G401.6 (cell line): ENCODE measurements at regions not wholly inside any gene's neighbourhood (a gene's known extent, or its start where the extent isn't known, plus 50 kb on each side); places are given as distances from the start of the nearest gene placed in this dataset.
"Not testable (repeated sequence)": the region's sequence is repeated elsewhere in the genome, so short reads cannot be mapped to it uniquely, and the experiment has no call there.

Experiments
- FAIRE-seq: peaks from 2 replicates; lab custom pipeline; 2012; peaks lifted over from hg19 to GRCh38; lab: Jason Lieb, UNC

DNA sequence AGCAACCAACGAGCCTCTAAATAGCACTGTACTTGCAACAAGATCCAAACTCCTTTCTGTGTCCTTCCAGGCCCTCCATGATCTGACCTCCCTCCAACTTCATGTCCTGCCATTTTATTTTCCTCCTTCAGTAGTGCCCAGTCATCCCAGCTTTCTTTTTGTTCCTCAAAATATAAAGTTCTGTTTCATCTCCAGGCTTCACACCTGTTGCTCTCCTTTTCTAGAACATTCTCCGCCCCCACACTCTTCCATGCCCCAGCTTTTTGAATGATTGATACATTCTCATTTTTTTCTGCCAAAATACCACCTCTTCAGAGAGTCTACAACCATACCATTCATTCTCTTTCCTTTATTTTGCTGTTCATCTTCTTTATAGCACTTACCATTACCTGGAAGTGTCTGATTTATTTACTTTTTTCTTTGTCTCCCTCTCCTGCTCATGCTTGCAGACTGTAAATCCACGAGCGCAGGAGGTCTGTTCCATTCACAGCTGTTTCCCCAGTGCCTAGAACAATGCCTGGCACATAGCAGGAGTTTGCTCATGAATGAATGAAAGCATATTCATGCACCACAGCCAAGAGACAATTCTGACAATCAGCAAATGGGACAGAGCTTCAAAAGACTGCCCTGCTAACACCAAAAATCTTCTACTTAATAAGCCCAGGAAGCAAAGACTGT lies 296.4 kb downstream of the RPAP3 start:
- no peak for FAIRE-seq

DNA sequence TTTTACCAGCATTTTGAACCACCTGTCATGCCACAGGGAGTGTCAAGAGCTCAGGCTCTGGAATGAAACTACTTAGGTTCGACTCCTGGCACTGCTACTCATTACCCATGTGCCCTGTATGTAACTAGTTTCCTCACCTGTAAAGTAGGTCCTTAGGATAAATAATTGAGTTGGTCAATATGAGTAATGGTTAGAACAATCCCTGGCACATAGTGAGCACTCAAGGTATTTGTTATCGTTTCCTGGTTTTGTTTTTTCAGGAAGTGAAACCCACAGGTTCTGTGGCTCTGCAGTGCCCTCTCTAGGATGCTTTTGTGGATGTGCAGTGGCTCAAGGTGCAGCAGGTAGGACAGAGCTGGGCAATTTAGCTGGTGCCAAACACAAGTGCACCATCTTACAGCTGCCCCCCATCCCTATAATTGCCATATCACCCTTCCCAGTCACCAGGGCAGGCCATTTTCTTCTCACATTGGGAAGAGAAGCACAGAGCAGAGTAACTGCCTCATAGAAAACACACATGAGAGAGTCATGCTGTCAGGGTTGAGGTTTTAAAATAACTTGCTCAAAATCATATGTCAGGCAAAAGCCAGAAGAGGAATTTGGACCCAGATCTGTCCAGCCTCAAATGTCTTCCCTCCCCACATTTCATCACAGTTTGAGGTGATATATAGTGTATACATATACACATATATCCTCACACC lies 297.5 kb downstream of the RPAP3 start:
- no peak for FAIRE-seq

DNA sequence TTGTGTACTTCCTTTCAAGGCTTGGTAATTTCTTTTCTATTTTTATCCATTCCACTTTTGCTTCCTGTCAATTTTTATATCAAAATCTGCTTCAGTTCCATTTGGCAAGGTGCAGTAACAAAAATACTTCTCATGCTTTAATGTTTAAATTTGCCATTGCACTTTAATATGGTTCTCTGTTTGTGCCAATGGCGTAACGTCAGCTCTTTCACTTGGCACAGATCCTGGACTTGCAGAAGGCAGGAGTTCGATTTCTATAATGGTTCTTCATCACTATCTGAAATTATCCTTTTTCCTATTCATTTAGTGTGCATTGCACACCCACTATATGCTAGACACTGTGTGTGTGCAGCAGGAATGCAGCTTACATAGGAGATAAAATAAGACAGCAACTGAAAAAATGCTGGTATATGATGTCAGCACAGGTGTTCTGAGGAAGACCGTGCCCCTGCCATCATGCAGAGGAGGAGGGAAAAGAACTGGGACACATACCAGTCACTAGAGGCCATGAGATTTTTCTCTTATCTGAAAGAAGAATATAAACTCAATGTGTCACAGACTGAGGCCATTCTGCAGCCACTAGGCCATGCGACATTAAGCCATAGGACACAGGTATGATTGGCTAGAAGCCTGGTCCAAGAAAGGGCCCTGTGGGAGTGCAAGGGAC lies 298.2 kb downstream of the RPAP3 start:
- no peak for FAIRE-seq

DNA sequence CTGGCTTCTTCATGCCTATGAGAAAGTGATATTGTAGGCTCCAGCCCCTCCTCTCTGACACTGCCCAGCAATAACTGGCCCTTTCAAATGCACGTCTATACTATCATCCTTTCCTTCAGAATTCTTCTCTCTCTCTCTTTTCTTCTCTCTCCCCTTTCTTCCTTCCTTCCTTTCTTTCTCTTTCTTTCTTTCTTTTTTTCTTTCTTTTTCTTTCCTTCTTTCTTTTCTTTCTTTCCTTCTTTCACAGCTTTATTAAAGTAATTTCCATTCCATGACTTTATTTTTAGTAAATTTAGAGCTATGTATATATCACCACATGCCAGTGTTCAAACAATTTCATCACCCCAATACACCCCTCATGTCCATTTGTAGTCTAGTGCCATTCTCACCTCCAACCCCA lies 302.1 kb downstream of the RPAP3 start:
- FAIRE-seq = no peak

DNA sequence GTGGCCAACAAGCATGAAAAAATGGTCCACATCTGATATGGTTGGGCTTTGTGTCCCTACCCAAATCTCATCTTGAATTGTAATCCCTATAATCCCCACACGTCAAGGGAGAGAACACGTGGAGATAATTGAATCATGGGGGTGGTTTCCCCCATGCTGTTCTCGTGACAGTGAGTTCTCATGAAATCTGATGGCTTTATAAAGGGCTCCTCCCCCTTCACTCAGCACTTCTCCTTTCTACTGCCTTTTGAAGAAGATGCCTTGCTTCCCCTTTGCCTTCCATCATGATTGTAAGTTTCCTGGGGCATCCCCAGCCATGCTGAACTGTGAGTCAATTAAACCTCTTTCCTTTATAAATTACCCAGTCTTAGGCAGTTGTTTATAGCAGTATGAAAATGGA lies 304.6 kb downstream of the RPAP3 start:
- FAIRE-seq = not testable (repeated sequence)

DNA sequence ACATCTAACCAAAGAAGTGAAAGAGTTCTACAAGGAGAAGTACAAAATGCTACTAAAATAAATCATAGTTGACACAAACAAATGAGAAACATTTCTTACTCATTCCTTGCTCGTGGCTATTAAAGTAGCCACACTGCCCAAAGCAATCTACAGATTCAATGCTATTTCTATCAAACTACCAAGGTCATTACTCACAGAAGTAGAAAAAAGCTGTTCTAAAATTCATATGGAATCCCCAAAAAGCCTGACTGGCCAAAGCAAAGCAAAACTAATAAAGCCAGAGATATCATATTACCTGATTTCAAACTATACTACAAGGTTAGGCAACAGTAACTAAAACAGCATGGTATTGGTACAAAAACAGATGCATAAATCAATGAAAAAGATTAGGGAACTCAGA lies 305.6 kb downstream of the RPAP3 start:
- no peak for FAIRE-seq

DNA sequence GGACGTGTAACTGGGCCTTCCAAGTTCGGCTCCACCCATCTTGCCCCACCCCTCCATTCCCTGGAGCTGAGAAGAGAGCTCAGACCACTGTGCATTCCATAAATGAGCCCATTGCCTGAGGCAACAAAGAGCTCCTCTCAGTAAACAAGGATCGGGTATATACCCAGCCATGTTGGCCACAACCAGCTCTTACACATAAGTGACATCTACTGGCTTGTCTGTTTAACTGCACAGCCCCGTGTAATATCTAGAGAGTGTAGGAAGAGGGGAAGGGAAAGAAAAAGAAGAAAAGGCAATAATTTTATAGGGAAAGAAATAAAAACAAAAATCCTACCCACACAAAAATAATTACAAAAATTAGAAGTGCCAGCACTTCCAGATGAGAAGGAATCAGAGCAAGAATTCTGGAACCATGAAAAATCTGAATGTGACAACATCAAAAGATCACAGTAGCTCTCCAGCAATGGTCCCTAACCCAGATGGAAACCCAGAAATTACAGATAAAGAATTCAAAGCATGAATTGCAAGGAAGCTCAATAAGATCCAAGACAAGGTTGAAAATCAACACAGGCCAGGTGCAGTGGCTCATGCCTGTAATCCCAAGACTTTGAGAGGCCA lies 308.1 kb downstream of the RPAP3 start:
- peak; percentile 91 for FAIRE-seq

DNA sequence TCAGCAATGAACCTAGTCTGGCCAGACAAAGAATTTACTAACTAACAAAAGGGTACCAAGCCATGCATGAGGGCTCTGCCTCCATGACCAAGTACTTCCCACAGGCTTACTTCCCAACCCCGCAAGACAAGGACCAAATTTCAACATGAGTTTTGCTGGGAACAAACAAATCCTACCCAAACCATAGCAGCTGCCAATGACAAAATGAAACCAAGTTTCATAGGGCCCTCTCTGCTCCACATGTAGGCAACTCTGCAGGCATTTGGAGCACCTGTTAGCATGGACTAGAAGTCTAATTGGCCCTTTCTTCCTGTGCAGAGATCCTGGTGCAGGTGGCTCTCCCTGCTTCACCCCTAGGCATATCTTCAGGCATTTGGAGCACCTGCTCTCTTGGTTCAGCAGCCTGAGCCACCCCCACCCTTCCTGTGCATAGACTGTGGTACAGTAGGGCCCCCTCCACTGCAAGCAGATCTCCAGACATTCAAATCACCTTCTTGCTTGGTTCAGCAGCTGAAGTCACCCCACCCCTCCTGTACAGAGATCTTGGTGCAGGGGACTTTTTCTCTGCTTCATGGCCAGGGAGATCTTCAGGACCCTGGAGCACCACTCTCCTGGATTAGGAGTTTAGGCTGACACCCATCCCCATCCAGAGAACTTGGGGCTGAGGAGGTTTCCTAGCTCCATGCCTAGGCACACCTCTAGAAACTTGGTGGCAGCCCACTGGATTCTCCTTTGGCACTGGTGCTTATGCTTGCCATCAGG lies 308.7 kb downstream of the RPAP3 start:
- no peak for FAIRE-seq

DNA sequence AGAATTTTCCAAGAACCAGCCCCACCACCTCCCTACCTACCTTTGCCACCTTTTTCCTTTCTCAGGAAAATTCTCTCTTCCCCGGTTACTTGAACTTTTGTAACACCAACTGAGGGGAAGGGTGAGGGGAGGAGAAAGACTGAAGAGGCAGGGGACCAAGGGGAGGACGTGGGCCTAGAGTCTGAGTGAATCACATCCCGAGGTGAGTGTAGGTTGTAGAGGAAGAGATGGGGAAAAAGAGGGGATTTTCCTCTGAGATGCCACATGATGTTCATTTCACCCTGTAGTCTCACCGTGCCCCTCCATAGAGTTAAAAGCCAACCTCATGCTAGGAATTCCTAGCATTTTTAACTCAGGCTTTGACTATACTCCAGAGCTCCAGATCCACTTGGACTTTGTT lies 311.8 kb downstream of the RPAP3 start:
- FAIRE-seq = peak; percentile 88

DNA sequence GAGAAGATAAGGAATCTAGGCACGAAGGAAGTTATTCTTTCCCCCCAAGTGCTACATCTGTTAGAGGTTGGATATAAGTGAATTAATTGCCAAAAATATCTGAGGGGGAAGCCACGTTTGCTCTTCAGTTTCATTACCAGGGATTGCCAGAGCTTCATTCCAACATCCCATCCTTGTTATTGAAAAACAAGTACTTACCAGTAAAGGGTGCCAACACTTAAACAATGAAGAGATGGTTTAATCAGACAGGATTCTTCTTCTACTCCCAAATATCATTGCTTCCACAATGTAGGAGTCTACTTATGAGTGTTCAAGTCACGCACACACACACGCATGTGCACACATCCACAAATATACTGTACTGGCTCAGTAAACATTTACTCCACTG lies 312.4 kb downstream of the RPAP3 start:
- FAIRE-seq = no peak

DNA sequence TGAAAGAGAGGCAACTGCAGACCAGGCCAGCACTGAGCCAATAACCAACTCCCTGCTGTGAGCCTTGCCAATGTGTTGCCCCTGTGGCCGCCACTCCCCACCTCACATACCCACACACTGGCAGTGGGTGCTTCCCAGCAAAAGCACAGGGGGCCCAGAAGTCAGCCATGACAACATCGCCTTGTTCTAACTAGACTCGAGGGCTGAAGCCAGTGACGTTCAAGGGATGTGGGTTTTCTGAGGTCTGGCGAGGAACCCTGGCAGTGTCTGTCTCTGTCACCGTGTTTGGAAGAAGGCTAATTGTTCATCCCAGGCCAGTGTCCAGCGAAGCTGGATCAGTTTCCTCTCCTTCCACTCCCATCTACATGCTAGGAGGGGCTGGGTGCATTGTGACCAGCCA lies 311.8 kb upstream of the AMIGO2 start:
- FAIRE-seq = no peak

DNA sequence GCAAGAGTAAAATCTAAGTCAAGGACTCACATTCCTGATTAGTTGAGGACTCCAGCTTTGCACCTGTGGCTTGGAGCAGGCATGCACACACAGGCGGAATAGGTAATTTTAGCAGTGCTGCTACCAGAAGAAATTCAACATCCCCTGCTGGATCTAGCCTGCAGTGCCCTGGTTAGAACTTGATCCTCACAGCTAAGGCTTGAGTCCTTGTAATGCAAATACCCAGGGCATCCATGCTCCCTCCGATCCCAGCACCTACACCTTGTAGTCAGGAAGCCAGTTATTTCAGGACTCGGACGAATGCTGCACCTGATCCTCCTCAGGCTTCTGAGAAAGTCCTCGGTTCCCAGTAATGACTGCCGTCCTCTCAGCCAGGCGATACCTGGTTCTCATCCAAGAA lies 309.0 kb upstream of the AMIGO2 start:
- no peak for FAIRE-seq

DNA sequence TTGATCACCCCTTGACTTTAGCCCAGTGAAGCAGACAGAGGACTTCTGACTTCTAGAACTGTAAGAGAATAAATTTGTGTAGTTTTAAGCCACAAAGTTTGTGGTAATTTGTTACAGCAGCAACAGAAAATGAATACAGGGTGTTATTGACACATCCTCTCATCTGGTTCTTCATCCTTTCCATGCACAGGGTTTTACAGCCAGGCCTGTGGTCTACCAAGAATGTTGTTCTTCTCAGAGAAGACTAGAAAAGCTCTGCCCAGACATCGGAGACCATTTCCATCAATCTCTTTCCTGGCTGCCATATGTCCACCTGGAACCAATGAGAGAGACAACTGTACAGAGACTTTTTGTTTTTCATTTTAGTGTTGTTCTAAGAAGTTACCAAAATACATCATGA lies 308.2 kb upstream of the AMIGO2 start:
- FAIRE-seq = no peak

DNA sequence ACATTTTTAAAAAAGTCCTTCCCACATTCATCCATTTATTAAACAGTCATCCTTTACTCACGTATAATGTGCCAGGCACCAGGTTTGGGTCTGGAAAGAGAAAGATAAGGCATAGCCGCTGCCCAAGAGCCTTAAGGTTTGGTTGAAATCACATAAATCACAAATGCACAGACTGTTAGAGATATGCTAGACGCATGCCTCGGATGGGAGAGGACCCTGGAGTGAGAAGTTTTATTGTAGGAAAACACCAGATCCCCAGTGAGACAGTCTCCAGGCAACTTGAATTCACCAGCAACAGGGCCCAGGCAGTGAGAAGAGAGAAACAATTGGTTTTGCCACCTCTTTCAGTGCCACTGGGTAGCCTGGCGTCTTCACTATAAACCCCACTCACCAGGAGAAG lies 305.9 kb upstream of the AMIGO2 start:
- FAIRE-seq = no peak

DNA sequence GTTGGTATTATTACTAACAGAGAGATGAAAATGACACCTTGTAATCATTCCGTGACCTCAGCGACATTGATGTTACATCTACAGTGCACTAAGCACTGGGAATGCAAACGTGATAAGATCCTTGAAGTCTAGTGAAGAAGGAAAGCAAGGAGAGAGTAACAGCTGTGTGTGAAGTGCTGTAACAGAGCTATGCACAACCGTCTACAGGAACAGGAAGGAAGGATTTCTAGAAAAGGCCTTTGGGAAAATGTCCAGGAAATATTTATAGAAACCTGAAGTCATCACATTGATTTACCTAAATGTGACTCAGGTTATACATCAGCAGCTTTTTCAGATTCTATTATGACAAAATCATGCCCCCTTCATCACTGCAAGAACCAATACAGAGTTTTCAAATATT lies 304.2 kb upstream of the AMIGO2 start:
- no peak for FAIRE-seq

DNA sequence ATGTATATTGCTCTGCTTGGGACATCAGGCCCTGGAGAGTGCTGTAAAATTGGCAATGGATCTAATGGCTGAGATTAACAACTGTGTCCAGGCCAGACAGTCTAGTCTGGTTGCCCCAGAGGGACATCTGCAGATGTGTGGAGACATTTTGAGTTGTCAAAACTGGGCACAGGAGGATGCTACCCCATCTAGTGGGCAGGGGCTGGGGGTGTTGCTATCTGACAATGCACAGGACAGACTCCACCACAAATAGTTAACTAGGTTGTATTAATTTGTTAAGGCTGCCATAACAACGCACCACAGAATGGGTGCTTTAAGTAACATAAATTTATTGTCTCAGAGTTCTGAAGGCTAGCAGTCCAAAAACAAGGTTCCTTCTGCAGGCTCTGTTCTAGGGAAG lies 302.5 kb upstream of the AMIGO2 start:
- no peak for FAIRE-seq

DNA sequence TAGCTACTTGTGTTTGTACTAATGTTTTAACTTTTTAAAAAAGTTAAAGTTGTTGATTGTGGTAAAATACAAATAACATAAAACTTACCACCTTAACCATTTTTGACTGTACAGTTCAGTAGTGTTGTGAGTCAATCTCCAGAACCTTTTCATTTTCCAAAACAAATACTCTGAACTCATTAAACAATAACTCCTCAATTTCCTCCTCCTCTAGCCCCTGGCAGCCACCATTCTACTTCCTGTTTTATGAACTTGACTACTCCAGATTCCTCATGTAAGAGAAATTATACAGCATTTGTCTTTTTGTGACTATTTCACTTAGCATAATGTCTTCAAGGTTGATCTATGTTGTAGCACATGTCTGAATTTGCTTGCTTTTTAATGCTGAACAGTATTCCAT lies 299.1 kb upstream of the AMIGO2 start:
- no peak for FAIRE-seq

DNA sequence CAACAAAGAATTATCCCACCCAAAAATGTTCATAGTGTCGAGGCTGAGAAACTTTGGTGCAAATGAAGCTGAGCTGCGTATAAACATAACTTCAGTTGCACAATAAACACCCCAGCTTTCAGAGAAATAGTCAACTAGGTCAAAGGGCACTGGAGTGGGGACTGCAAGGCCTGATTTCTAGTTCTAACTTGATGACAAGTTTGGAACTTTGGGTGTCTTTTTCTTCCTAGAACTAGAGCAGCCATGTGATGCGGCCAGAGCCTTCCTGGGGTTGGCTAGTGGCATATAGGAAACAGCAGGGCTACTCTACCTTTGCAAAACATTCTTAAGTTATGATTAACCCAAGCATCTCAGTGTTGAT lies 298.4 kb upstream of the AMIGO2 start:
- FAIRE-seq = no peak

DNA sequence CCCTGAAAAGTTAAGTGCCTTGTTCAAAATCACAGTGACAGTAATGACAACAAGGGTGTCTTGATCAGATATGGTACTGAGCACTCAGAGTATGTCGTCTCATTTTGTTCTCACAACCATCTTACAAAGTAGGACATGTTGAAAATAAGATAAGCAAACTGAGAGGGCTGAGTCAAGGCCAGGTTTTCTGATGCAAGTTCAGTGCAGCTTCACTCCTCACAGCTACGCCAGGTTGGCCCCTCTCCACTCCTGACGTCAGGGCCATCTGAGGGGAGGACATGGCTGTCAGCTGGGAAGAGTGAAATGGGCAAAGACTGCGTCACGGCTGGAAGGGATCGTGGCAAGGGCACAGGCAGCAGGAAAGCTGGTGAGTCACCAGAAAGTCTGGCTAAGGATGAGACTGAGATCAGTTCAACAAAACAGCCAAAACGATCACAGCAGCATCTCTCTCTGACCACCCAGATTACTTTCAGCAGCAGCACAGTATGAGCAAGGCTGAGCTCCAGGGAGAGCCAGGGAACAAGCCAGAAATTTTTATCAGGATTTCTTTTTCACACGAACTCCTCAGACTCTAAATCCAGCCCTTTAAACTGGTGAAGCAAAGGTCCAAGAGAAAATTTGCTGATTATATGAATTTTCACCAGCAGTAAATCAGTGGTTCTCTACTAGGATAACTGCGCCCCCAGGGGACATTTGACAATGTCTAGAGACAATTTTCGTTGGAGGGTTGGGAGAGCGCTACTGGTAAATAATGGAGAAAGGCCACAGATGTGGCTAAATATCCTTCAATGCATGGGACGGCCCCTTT lies 297.9 kb upstream of the AMIGO2 start:
- no peak for FAIRE-seq

DNA sequence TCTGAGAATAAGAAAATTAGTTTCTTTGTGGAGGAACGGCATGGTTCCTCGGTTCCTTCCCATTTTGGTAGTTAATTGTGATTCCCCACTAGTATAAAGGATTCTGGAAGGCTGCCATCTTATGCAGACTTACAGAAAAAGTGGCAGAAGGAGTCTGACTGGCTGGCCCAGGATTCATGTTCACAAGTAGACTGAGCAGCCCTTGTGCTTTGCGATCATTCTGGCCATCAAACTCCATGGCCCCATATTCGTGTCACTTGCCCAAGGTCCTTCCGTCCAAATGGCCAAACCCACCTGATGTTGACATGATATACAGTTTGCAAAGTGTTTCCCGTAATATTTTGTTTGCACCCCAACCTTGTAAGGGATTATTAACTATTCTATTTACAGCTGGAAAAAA lies 297.2 kb upstream of the AMIGO2 start:
- FAIRE-seq = no peak

DNA sequence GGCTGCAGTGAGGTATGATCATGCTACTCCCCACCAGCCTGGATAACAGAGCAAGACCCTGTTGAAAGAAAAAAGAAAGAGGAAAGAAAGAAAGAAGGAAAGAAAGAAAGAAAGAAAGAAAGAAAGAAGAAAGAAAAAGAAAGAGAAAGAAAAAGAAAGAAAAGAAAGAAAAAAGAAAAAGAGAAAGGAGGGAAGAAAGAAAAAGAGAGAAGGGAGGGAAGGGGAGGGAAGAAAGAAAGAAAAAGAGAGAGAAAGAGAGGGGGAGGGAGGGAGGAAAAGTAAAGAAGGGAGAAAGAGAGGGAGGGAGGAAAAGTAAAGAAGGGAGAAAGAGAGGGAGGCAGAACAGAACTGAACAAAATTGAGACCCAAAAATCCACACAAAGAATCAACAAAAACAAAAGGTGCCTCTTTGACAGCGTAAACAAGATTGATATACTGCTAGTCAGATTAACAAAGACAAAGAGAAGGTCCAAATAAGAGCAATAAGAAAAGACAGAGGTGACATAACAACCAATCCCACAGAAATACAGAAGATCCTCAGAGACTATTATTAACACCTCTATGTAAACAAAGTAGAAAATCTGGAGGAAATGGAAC lies 293.9 kb upstream of the AMIGO2 start:
- no peak for FAIRE-seq
